GM18868 (cell line): ENCODE measurements at regions not wholly inside any gene's neighbourhood (a gene's known extent, or its start where the extent isn't known, plus 50 kb on each side); places are given as distances from the start of the nearest gene placed in this dataset.

Source experiments
- ATAC-seq: cut with Tn5 transposase; IDR thresholded peaks from one replicate; pipeline ENCODE4 v1.9.1; 2021; ENCODE audit warnings: mild to moderate bottlenecking, moderate library complexity; ENCODE audit not compliant: unreplicated experiment

- no peak for ATAC-seq
Observed at GRCh38 chr14:86510491-86510890, 980.5 kb downstream of the FLRT2 start.

- no peak for ATAC-seq
Observed at GRCh38 chr14:86505808-86506207, 975.9 kb downstream of the FLRT2 start.

- ATAC-seq, result peak; percentile 62
Observed at GRCh38 chr14:86501611-86502010, 971.7 kb downstream of the FLRT2 start.

GRCh38 chr14:86491743-86492142, 961.8 kb downstream of the FLRT2 start:
- no peak for ATAC-seq

- no peak for ATAC-seq
Observed at GRCh38 chr14:86481104-86481503, 951.2 kb downstream of the FLRT2 start.

- no peak for ATAC-seq
Observed at GRCh38 chr14:86464341-86464740, 934.4 kb downstream of the FLRT2 start.

GRCh38 chr14:86462193-86462753, 932.3 kb downstream of the FLRT2 start:
- peak; percentile 71 for ATAC-seq

- ATAC-seq, result no peak
Observed at GRCh38 chr14:86457481-86458135, 927.7 kb downstream of the FLRT2 start.

- no peak for ATAC-seq
Observed at GRCh38 chr14:86450085-86450484, 920.1 kb downstream of the FLRT2 start.

- ATAC-seq, result no peak
Observed at GRCh38 chr14:86442135-86442534, 912.2 kb downstream of the FLRT2 start.

- no peak for ATAC-seq
Observed at GRCh38 chr14:86430853-86431252, 900.9 kb downstream of the FLRT2 start.

- no peak for ATAC-seq
Observed at GRCh38 chr14:86423214-86423613, 893.3 kb downstream of the FLRT2 start.

GRCh38 chr14:86420131-86420530, 890.2 kb downstream of the FLRT2 start:
- no peak for ATAC-seq

- no peak for ATAC-seq
Observed at GRCh38 chr14:86414146-86414545, 884.2 kb downstream of the FLRT2 start.

- ATAC-seq, result no peak
Observed at GRCh38 chr14:86404989-86405649, 875.2 kb downstream of the FLRT2 start.

GRCh38 chr14:86404425-86404824, 874.5 kb downstream of the FLRT2 start:
- no peak for ATAC-seq

GRCh38 chr14:86402545-86402944, 872.6 kb downstream of the FLRT2 start:
- ATAC-seq, result no peak

- no peak for ATAC-seq
Observed at GRCh38 chr14:86391085-86391484, 861.1 kb downstream of the FLRT2 start.

GRCh38 chr14:86388216-86388615, 858.3 kb downstream of the FLRT2 start:
- ATAC-seq, result no peak

- ATAC-seq, result no peak
Observed at GRCh38 chr14:86373886-86374285, 843.9 kb downstream of the FLRT2 start.

- ATAC-seq, result no peak
Observed at GRCh38 chr14:86372402-86372801, 842.5 kb downstream of the FLRT2 start.

- ATAC-seq, result no peak
Observed at GRCh38 chr14:86364634-86365033, 834.7 kb downstream of the FLRT2 start.
